Parathyroid adenoma (tissue), 2 donors: ENCODE measurements at regions not wholly inside any gene's neighbourhood (a gene's known extent, or its start where the extent isn't known, plus 50 kb on each side); places are given as distances from the start of the nearest gene placed in this dataset.

Experiments used
- H2AFZ ChIP-seq: fragments of 300-600 bp; sonication (generic); one replicate; pipeline ENCODE4 v1.7.0; 2017; ENCODE audit warnings: antibody characterized with exemption, mild to moderate bottlenecking
- H3K27ac ChIP-seq: fragments of 300-600 bp; sonication (generic); one replicate; pipeline ENCODE4 v1.7.0; 2017
- H3K27me3 ChIP-seq: fragments of 300-600 bp; sonication (generic); one replicate; pipeline ENCODE4 v1.7.0; 2017; ENCODE audit warnings: low read length; ENCODE audit not compliant: control insufficient read depth, insufficient read depth
- H3K36me3 ChIP-seq: fragments of 300-600 bp; sonication (generic); one replicate; pipeline ENCODE4 v1.7.0; 2017; ENCODE audit warnings: low read length; ENCODE audit not compliant: control insufficient read depth, insufficient read depth
- H3K4me1 ChIP-seq: fragments of 300-600 bp; sonication (generic); one replicate; pipeline ENCODE4 v1.7.0; 2017; ENCODE audit warnings: control low read depth
- H3K4me2 ChIP-seq: fragments of 300-600 bp; sonication (generic); one replicate; pipeline ENCODE4 v1.7.0; 2017; ENCODE audit warnings: low read length
- H3K4me3 ChIP-seq: fragments of 300-600 bp; sonication (generic); one replicate; pipeline ENCODE4 v1.7.0; 2017; ENCODE audit warnings: low read depth, low read length
- H3K79me2 ChIP-seq: fragments of 300-600 bp; sonication (generic); one replicate; pipeline ENCODE4 v1.7.0; 2017; ENCODE audit warnings: control low read depth
- H3K9ac ChIP-seq: fragments of 300-600 bp; sonication (generic); one replicate; pipeline ENCODE4 v1.7.0; 2017; ENCODE audit warnings: mild to moderate bottlenecking
- H3K9me3 ChIP-seq: fragments of 300-600 bp; sonication (generic); one replicate; pipeline ENCODE4 v1.7.0; 2017; ENCODE audit warnings: low read length; ENCODE audit not compliant: control insufficient read depth
- TF ChIP-seq, protein P1 (sequence below): fragments of 300-600 bp; sonication (generic); IDR thresholded peaks from one replicate; pipeline ENCODE4 v1.7.0; 2017; ENCODE audit warnings: antibody characterized with exemption, mild to moderate bottlenecking
- donor health status: primary hyperparathyroidism.

DNA sequence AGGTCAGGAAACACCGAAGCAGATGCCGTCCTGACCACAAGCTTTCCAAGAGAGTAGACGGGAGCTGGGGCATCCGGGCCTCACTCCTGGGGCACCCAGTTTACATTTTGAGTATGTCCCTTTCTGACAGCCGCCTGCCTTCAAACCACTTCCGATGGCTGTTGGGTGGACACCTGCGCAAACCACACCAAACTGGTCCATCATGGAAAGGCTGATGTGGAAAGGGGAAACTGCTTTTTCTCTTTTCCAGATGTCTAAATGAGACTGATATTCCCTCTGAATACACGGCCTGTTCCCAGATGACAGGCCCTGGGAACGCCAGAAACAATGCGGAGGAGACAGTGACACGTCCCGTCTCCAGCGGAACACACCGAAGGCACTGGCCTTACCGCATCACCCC is 290.0 kb upstream of the SALL3 start:
- Histone ChIP-seq H3K27ac (no peak overlapping the region), H3K79me2 (no peaks in the 10 kb centered on the region), H3K27me3 (no peaks in the 10 kb centered on the region), H2AFZ (no peak overlapping the region), H3K9ac (no peak overlapping the region), H3K4me3 (no peak overlapping the region), H3K9me3 (no peaks in the 10 kb centered on the region), H3K36me3 (no peaks in the 10 kb centered on the region), H3K4me1 (no peaks in the 10 kb centered on the region), H3K4me2 (no peak overlapping the region)
- TF ChIP-seq, protein P1, sequence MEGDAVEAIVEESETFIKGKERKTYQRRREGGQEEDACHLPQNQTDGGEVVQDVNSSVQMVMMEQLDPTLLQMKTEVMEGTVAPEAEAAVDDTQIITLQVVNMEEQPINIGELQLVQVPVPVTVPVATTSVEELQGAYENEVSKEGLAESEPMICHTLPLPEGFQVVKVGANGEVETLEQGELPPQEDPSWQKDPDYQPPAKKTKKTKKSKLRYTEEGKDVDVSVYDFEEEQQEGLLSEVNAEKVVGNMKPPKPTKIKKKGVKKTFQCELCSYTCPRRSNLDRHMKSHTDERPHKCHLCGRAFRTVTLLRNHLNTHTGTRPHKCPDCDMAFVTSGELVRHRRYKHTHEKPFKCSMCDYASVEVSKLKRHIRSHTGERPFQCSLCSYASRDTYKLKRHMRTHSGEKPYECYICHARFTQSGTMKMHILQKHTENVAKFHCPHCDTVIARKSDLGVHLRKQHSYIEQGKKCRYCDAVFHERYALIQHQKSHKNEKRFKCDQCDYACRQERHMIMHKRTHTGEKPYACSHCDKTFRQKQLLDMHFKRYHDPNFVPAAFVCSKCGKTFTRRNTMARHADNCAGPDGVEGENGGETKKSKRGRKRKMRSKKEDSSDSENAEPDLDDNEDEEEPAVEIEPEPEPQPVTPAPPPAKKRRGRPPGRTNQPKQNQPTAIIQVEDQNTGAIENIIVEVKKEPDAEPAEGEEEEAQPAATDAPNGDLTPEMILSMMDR: no peak

GRCh38 chr18:78692105-78692504 is 287.5 kb upstream of the SALL3 start:
- no peak overlapping the region for H3K9ac ChIP-seq
- no peaks in the 10 kb centered on the region for H3K27me3 ChIP-seq
- H3K4me1 ChIP-seq: no peaks in the 10 kb centered on the region
- TF ChIP-seq, protein P1: no peak
- H3K36me3 ChIP-seq: no peaks in the 10 kb centered on the region
- no peak overlapping the region for H3K4me2 ChIP-seq
- H3K4me3 ChIP-seq: no peak overlapping the region
- no peaks in the 10 kb centered on the region for H3K9me3 ChIP-seq
- H2AFZ ChIP-seq: no peak overlapping the region
- no peaks in the 10 kb centered on the region for H3K79me2 ChIP-seq
- no peak overlapping the region for H3K27ac ChIP-seq

DNA sequence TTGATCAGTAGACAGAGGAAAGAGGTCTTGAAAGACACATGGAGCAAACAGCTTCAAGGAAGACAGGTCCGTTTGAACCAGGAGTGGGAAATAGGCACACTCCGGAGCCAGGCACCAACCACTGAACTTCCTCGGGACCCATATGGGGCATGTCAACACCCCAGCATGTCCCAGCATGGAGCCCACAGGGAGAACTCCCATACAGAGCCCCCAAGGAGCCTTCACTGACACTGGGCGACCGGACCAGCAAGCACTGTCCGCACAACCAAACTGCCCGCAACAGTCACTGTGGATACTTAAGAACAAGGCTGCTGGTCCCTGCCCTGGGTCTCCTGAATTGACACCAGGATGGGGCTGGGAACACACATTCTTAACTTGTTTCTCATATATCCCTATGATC is 286.2 kb upstream of the SALL3 start:
- Histone ChIP-seq H3K27ac (no peak overlapping the region), H3K4me3 (no peak overlapping the region), H3K9ac (no peak overlapping the region), H3K9me3 (no peaks in the 10 kb centered on the region), H3K27me3 (no peaks in the 10 kb centered on the region), H3K4me1 (no peaks in the 10 kb centered on the region), H2AFZ (no peak overlapping the region), H3K79me2 (no peaks in the 10 kb centered on the region), H3K4me2 (no peak overlapping the region), H3K36me3 (no peaks in the 10 kb centered on the region)
- TF ChIP-seq, protein P1: no peak

DNA sequence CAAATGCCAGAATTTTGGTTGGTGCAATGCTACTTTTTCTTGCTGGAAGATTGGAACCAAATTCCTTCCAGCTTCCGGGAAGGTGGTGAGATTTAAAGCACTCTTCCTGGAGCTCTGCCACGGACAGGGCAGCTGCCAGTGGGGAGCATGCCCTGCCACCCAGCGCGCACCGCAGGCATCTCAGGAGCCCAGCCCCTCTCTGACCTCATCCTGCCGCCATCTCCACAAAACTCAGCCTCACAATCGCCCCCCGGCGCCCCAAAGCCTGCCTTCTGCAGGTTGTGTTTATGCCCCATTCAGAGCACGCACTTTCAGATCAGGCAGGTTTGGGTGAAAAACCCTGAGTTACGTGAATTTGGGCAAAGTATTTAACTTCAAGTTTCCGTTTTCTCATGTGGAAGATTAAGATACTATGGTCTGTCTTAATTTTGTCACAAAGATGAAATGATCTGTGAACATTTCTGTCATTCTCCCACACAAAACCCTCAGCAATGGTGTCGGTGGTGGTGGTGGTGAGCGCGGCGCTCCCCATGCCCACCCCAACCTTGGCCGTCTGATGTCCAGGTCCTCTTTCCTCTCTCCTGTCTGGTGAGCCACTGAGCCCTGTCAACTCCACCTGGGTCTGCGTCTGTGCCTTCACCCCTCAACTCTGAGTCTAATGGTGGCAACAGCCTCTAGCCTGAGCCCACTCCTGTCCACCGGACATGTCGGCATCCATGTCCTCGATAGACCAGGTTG is 282.8 kb upstream of the SALL3 start:
- TF ChIP-seq, protein P1: no peak
- no peak overlapping the region for H3K27ac ChIP-seq

GRCh38 chr18:78697446-78697845 is 282.2 kb upstream of the SALL3 start:
- Histone ChIP-seq H3K27me3 (no peaks in the 10 kb centered on the region), H3K4me3 (no peak overlapping the region)
- TF ChIP-seq, protein P1: no peak

More for the DNA sequence above, 282.8 kb upstream of the SALL3 start:
- H3K4me1 ChIP-seq: no peaks in the 10 kb centered on the region
- H3K4me2 ChIP-seq: no peak overlapping the region
- no peaks in the 10 kb centered on the region for H3K79me2 ChIP-seq
- H3K9me3 ChIP-seq: no peaks in the 10 kb centered on the region
- H2AFZ ChIP-seq: no peak overlapping the region
- no peak overlapping the region for H3K9ac ChIP-seq
- H3K27me3 ChIP-seq: no peaks in the 10 kb centered on the region
- no peak overlapping the region for H3K4me3 ChIP-seq
- no peaks in the 10 kb centered on the region for H3K36me3 ChIP-seq

More at GRCh38 chr18:78697446-78697845, 282.2 kb upstream of the SALL3 start:
- no peaks in the 10 kb centered on the region for H3K36me3 ChIP-seq
- H3K9ac ChIP-seq: no peak overlapping the region
- H3K4me2 ChIP-seq: no peak overlapping the region
- no peaks in the 10 kb centered on the region for H3K79me2 ChIP-seq
- H3K9me3 ChIP-seq: no peaks in the 10 kb centered on the region
- H3K27ac ChIP-seq: no peak overlapping the region
- H3K4me1 ChIP-seq: no peaks in the 10 kb centered on the region
- no peak overlapping the region for H2AFZ ChIP-seq
